ES-I3 (cell line): ENCODE measurements at regions not wholly inside any gene's neighbourhood (a gene's known extent, or its start where the extent isn't known, plus 50 kb on each side); places are given as distances from the start of the nearest gene placed in this dataset.
"Not testable (repeated sequence)": the region's sequence is repeated elsewhere in the genome, so short reads cannot be mapped to it uniquely, and the experiment has no call there.

Experiments
- H3K36me3 ChIP-seq: 2 replicates; pipeline ENCODE4 v1.6.1; 2013; ENCODE audit warnings: mild to moderate bottlenecking, low read length, control low read depth, moderate library complexity; ENCODE audit not compliant: insufficient read depth
- H3K4me1 ChIP-seq: 2 replicates; pipeline ENCODE4 v1.6.1; 2013; ENCODE audit warnings: mild to moderate bottlenecking, control low read depth, low read length; ENCODE audit not compliant: insufficient read depth
- H3K9ac ChIP-seq: 2 replicates; pipeline ENCODE4 v1.6.1; 2013; ENCODE audit warnings: low read depth, mild to moderate bottlenecking, low read length, moderate library complexity
- H3K9me3 ChIP-seq: 2 replicates; pipeline ENCODE4 v1.6.1; 2013; ENCODE audit warnings: mild to moderate bottlenecking, low read length, moderate library complexity; ENCODE audit not compliant: control insufficient read depth, insufficient read depth

DNA sequence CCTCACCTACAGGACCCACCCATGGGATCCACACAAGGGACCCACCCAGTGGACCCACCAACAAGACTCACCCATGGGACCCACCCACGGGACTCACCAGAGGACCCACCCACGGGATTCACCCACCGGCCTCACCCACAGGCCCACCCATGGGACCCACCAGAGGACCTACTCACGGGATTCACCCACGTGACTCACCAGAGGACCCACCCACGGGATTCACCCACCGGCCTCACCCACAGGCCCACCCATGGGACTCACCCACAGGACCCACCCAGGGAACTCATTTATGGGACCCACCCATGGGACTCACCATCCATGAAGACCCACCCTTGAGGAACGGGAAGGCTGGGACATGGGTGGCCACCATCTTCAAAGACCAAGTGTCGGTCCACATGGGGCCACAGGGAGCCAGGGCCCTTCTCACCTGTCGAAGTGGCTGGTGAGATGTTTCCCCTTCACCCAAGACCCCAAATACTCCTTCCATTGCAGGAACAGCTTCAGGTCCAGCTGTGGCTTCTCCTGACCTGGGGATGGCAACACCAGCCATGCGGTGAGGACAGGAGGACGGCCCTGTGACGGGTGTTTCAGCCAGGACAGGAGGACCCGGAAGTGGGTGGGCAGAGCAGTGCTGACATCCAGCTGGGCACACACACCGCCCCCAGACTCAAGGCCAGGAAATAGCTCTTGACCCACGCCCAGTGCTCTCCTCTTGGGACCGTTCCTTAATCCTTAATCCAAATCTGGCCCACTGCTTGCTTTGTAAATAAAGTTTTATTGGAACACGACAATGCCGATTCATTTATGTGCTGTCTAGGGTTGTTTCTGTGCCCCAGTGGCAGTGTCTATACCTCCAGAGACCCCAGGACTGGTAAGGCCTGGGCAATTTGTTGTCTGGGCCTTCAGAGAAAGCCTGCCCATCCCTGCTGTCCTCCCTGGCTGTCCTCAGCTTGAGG lies 1005.1 kb downstream of the BRD1 start:
- Histone ChIP-seq H3K4me1 (no peaks in the 10 kb centered on the region), H3K9me3 (no peaks in the 10 kb centered on the region), H3K36me3 (no peaks in the 10 kb centered on the region), H3K9ac (no peak overlapping the region)

- Histone ChIP-seq H3K36me3 (no peaks in the 10 kb centered on the region), H3K4me1 (no peaks in the 10 kb centered on the region), H3K9me3 (no peaks in the 10 kb centered on the region), H3K9ac (no peak overlapping the region)
Measured at GRCh38 chr22:48821727-48822126, 1005.9 kb downstream of the BRD1 start.

DNA sequence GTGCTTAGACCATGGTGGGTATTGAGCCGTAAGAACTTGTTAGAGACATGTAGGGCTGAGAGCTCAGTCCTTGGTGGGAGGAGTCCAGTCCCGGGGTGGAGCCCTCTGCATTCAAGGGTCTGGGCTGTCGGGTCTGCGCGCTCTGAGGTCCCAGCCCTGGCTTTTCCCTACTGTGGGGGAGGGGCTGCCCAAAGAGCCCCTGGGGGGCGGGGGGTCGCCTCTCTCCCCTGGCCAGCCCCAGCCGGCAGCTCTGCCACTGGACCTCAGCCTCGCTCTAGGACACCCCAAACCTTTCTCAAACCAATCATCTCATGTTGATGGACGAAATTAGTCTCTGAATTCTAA lies 1006.4 kb downstream of the BRD1 start:
- H3K9ac ChIP-seq: no peak overlapping the region
- no peaks in the 10 kb centered on the region for H3K36me3 ChIP-seq
- no peaks in the 10 kb centered on the region for H3K4me1 ChIP-seq
- no peaks in the 10 kb centered on the region for H3K9me3 ChIP-seq

DNA sequence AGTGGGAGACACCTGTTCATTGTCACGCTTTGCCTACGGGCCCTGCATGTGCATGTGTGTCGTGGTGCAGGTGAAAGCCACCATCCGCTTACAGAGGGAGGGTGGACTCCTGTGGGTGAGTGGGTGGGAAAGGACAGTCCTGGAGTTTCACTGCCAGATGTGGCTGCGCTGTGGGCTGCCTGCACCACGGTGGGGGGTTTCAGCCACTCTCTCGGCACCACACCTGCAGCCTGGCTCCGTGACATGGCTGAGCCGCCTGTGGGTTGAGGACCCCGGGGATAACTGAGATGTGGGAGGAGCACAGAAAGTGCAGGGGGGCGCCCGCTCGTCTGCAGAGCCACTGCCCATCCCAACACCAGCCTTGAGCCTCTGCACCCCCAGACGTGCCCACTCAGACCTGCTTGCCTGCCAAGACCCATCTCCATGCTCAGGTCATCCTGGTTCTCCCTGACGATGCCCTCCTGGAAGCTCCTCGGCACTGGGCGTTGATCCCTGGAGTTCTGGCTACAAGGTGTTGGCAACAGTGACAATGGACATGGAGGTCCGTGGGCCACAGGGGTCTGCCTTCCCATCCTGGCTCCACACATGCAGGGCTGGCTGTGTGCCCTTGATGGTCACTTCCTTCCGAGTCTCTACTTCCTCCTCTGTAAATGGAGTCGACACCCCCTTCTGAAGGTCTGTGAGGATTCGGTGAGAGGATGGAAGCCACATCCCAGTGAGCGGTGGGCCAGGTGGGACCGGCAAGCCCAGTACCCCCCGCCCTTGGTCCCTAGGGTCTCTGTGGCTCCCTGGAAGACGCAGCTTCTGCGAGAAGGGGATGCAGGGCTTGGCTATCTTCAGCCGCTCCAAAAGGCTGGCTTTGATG lies 1007.0 kb downstream of the BRD1 start:
- no peaks in the 10 kb centered on the region for H3K9me3 ChIP-seq
- H3K4me1 ChIP-seq: no peaks in the 10 kb centered on the region
- no peaks in the 10 kb centered on the region for H3K36me3 ChIP-seq
- H3K9ac ChIP-seq: no peak overlapping the region

DNA sequence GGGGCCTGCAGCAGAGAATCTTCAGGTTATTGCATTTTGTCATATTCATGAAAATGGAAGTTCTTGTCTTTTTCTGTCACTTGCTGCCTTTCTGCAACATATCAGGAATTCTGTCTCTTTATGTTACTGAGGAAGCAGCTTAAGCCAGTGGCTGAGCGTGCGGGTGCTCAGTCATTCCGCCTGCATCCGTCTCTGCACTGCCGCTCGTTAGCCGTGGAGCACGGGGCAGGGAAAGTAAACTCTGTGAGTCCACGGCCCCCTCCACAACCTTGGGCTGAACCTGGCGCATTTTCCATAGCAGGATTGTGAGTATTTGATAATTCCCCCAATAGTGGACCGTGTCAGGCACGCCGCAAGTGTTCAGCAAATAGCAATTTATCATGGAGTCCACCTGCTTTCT lies 1007.7 kb downstream of the BRD1 start:
- H3K4me1 ChIP-seq: no peaks in the 10 kb centered on the region
- no peaks in the 10 kb centered on the region for H3K9me3 ChIP-seq
- no peaks in the 10 kb centered on the region for H3K36me3 ChIP-seq
- H3K9ac ChIP-seq: no peak overlapping the region

GRCh38 chr22:48819232-48819631 lies 1008.4 kb downstream of the BRD1 start:
- Histone ChIP-seq H3K36me3 (no peaks in the 10 kb centered on the region), H3K4me1 (no peaks in the 10 kb centered on the region), H3K9me3 (no peaks in the 10 kb centered on the region)

DNA sequence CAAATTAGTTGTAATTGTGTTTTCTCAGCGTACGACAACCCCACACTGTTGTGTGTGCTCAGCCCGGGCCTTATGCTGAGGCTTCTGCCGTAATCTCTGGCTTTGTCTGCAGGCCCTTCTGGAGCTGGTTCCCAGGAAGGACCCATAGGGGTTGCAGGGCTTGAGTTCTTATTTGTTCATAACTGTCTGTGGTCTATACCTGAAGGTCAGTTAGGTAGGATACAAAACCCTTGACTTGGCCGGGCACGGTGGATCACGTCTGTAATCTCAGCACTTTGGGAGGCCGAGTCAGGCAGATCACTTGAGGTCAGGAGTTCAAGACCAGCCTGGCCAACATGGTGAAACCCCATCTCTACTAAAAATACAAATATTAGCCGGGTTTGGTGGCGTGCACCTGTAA lies 1010.2 kb downstream of the BRD1 start:
- not testable (repeated sequence) for H3K9ac ChIP-seq, H3K9me3 ChIP-seq, H3K4me1 ChIP-seq, H3K36me3 ChIP-seq

More at GRCh38 chr22:48819232-48819631, 1008.4 kb downstream of the BRD1 start:
- no peak overlapping the region for H3K9ac ChIP-seq

GRCh38 chr22:48811885-48812284 lies 1015.8 kb downstream of the BRD1 start:
- no peaks in the 10 kb centered on the region for H3K9me3 ChIP-seq
- H3K36me3 ChIP-seq: no peaks in the 10 kb centered on the region
- H3K9ac ChIP-seq: no peak overlapping the region
- no peaks in the 10 kb centered on the region for H3K4me1 ChIP-seq

DNA sequence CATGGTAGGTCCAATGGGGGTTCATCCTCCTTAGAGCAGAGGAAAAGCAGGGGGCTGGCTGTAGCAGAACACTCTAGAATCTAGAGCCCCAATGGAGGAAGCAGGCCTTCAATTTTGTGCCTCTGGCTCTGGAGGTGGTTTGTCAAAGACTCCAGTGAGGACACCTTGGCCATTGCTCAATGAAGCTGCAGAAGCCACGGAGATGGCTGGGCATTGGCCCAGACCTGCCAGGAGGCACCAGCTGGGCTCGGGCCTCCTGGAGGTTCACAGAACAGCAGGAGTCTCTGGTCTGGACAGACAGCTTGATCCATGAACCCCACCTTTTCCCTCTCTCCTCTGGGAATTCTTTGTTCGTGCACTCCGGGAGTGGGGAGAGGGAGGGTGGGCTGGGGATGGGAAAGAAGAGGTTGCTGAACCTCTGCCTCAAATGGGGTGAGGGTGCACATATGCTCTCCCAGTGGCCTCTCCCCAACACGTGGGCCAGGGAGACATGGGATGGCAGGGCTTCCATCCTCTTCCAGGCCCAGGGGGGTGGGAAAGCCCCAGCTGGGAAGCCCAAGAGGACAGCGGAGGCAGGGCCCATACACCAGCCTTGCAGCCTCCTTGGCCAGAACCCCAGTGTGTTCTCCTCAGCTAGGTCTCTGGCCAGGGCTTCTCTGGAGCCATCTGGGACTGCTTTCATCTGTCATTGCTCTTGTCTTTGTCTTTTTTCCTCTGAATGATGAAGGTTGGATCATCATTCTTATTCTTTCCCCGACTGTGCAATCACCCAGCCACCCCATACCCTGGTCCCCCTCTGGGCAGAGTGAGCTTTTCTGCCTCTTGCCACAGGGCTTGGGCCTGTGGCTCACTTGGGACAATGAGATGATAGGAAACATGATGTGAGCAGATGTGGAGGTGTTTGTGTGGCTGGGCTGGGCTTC lies 1019.4 kb downstream of the BRD1 start:
- no peaks in the 10 kb centered on the region for H3K4me1 ChIP-seq
- H3K9ac ChIP-seq: no peak overlapping the region
- no peaks in the 10 kb centered on the region for H3K36me3 ChIP-seq
- no peaks in the 10 kb centered on the region for H3K9me3 ChIP-seq

GRCh38 chr22:48807155-48807554 lies 1020.5 kb downstream of the BRD1 start:
- Histone ChIP-seq H3K9ac (no peak overlapping the region), H3K36me3 (no peaks in the 10 kb centered on the region), H3K4me1 (no peaks in the 10 kb centered on the region), H3K9me3 (no peaks in the 10 kb centered on the region)

DNA sequence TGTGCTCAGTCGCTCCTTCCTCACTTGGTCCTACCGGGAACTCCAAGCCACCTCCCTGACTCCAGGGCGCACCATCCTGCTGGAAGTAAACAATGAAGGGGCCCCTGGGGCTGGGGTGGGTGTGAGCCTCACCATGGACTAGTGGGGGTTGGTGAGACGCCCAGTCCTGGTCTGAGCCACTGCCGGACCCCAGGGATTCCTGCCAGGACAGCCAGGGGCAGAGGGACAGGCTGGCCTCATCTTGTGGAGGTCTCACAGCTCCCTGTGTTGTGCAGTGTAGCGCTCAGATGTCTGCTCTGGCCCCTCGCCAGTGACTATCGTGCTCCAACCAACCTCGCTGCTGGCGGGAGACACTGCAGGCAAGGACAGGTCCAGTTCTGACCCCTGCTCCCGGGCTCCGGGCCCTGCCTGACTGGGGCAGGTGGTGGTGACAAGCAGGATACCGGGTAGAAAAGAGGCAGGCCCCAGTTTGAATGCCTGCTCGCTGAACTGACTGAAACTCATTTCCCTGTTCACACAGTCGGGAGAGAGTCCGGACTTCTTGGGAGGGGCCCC lies 1021.4 kb downstream of the BRD1 start:
- Histone ChIP-seq H3K9ac (no peak overlapping the region), H3K36me3 (no peaks in the 10 kb centered on the region), H3K4me1 (no peaks in the 10 kb centered on the region), H3K9me3 (no peaks in the 10 kb centered on the region)

DNA sequence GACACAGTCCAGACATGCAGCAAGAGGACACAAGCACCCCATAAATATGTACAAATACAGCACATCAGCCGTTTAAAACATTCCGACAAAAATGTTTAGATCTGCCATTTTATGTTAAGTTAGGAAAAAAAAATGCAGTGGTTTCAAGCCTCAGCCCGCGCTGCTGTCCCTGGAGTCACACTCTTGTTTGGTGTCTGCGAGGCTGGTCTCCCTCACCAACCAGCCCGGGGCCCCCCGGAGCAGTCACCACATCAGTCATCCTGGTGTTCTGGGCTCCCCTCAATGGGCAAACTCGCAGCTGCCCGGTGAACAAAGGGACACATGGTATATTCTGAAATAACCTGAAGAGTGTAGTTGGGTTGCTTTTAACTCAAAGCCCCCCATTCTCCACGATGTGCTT lies 1022.2 kb downstream of the BRD1 start:
- H3K9ac ChIP-seq: no peak overlapping the region
- H3K9me3 ChIP-seq: no peaks in the 10 kb centered on the region
- no peaks in the 10 kb centered on the region for H3K36me3 ChIP-seq
- H3K4me1 ChIP-seq: no peaks in the 10 kb centered on the region

GRCh38 chr22:48804811-48805301 lies 1022.8 kb downstream of the BRD1 start:
- Histone ChIP-seq H3K9ac (no peak overlapping the region), H3K4me1 (no peaks in the 10 kb centered on the region), H3K36me3 (no peaks in the 10 kb centered on the region), H3K9me3 (no peaks in the 10 kb centered on the region)
